OCI-LY3 (cell line): ENCODE measurements at regions not wholly inside any gene's neighbourhood (a gene's known extent, or its start where the extent isn't known, plus 50 kb on each side); places are given as distances from the start of the nearest gene placed in this dataset.

Experiments
- H2AFZ ChIP-seq: fragments of 200-600, 300-600 bp; shearing (Covaris generic); 2 replicates; pipeline ENCODE4 v1.6.0; 2014; ENCODE audit warnings: antibody characterized with exemption, low read depth, low read length
- H3K27ac ChIP-seq: fragments of 200-600, 300-600 bp; sonication (generic); 2 replicates; pipeline ENCODE4 v1.5.1; 2014; ENCODE audit warnings: mild to moderate bottlenecking, low read length, moderate library complexity, mixed read lengths
- H3K27me3 ChIP-seq: fragments of 200-600, 300-600 bp; sonication (generic); 2 replicates; pipeline ENCODE4 v1.6.1; 2014; ENCODE audit warnings: low read depth, low read length, mixed read lengths
- H3K36me3 ChIP-seq: fragments of 200-600, 300-600 bp; sonication (generic); replicated peaks from 2 replicates; pipeline ENCODE3; 2014; ENCODE audit warnings: low read depth, low read length, mixed read lengths
- H3K4me1 ChIP-seq: fragments of 300-600, 200-600 bp; sonication (generic); 2 replicates; pipeline ENCODE4 v1.6.1; 2014; ENCODE audit warnings: low read length, mixed read lengths
- H3K4me2 ChIP-seq: fragments of 200-600, 300-600 bp; sonication (generic); 2 replicates; pipeline ENCODE4 v1.6.1; 2014; ENCODE audit warnings: low read length, mixed read lengths
- H3K4me3 ChIP-seq: fragments of 300-600, 200-600 bp; sonication (generic); 2 replicates; pipeline ENCODE4 v1.5.1; 2014; ENCODE audit warnings: antibody characterized with exemption, mild to moderate bottlenecking, low read length, moderate library complexity
- H3K79me2 ChIP-seq: fragments of 300-600, 200-600 bp; shearing (Covaris generic); 2 replicates; pipeline ENCODE4 v1.6.1; 2014; ENCODE audit warnings: mild to moderate bottlenecking, low read length, mixed read lengths
- H3K9ac ChIP-seq: fragments of 300-600, 200-600 bp; shearing (Covaris generic); 2 replicates; pipeline ENCODE4 v1.6.0; 2014; ENCODE audit warnings: mild to moderate bottlenecking, low read length, moderate library complexity
- H3K9me3 ChIP-seq: fragments of 200-600, 300-600 bp; shearing (Covaris generic); 2 replicates; pipeline ENCODE4 v1.6.1; 2014; ENCODE audit warnings: low read length, mixed read lengths; ENCODE audit not compliant: insufficient read depth
- H4K20me1 ChIP-seq: fragments of 200-600, 300-600 bp; sonication (generic); 2 replicates; pipeline ENCODE4 v1.6.1; 2016; ENCODE audit warnings: low read length, mixed read lengths; ENCODE audit not compliant: insufficient read depth
- CTCF ChIP-seq: fragments of 200-600, 300-600 bp; sonication (generic); IDR thresholded peaks from 2 replicates; pipeline ENCODE4 v1.5.1; 2014; ENCODE audit warnings: antibody characterized with exemption, low read length, low read depth
- EZH2phosphoT487 ChIP-seq: fragments of 200-600 bp; shearing (Covaris generic); IDR thresholded peaks from 2 replicates; pipeline ENCODE4 v1.6.1; 2018; ENCODE audit warnings: antibody characterized with exemption, mixed run types, low read depth

- H2AFZ ChIP-seq: no peak overlapping the region
- no peaks in the 10 kb centered on the region for H3K36me3 ChIP-seq
- no peak overlapping the region for H3K27ac ChIP-seq
- no peaks in the 10 kb centered on the region for H3K27me3 ChIP-seq
- H3K9me3 ChIP-seq: no peaks in the 10 kb centered on the region
- H3K4me3 ChIP-seq: no peak overlapping the region
- no peaks in the 10 kb centered on the region for H3K79me2 ChIP-seq
- H3K4me2 ChIP-seq: no peak overlapping the region
- H3K9ac ChIP-seq: no peak overlapping the region
- no peak for TF ChIP-seq EZH2phosphoT487
- no peak for TF ChIP-seq CTCF
- H3K4me1 ChIP-seq: peaks cover 12% of the 10 kb centered on the region
- no peaks in the 10 kb centered on the region for H4K20me1 ChIP-seq
These were observed 252.4 kb upstream of the HES1 start for GRCh38 chr3:193883551-193883950.

- H3K9me3 ChIP-seq: no peaks in the 10 kb centered on the region
- no peaks in the 10 kb centered on the region for H3K27me3 ChIP-seq
- H3K4me1 ChIP-seq: peaks cover 8% of the 10 kb centered on the region
- no peak overlapping the region for H2AFZ ChIP-seq
- TF ChIP-seq EZH2phosphoT487 (no peak), CTCF (no peak)
- H3K27ac ChIP-seq: no peak overlapping the region
- H3K9ac ChIP-seq: no peak overlapping the region
- no peaks in the 10 kb centered on the region for H3K36me3 ChIP-seq
- H3K79me2 ChIP-seq: no peaks in the 10 kb centered on the region
- no peak overlapping the region for H3K4me2 ChIP-seq
- H3K4me3 ChIP-seq: no peak overlapping the region
- H4K20me1 ChIP-seq: no peaks in the 10 kb centered on the region
These were observed 251.9 kb upstream of the HES1 start for GRCh38 chr3:193884027-193884426.

GRCh38 chr3:193884652-193885051 is 251.3 kb upstream of the HES1 start:
- Histone ChIP-seq H3K36me3 (no peaks in the 10 kb centered on the region), H4K20me1 (no peaks in the 10 kb centered on the region), H3K27me3 (0 out of 2 replicates have a peak, but pooled peaks cover 3% of the 10 kb centered on the region), H3K9ac (no peak overlapping the region), H3K9me3 (no peaks in the 10 kb centered on the region), H2AFZ (no peak overlapping the region), H3K79me2 (no peaks in the 10 kb centered on the region), H3K4me3 (no peak overlapping the region), H3K4me2 (no peak overlapping the region), H3K27ac (no peak overlapping the region), H3K4me1 (peaks cover 1% of the 10 kb centered on the region; the same call in 1 of the 2 replicates)
- TF ChIP-seq CTCF: no peak
- no peak for TF ChIP-seq EZH2phosphoT487

- no peak overlapping the region for H2AFZ ChIP-seq
- H3K4me2 ChIP-seq: no peak overlapping the region
- no peaks in the 10 kb centered on the region for H3K9me3 ChIP-seq
- no peak overlapping the region for H3K9ac ChIP-seq
- H3K36me3 ChIP-seq: no peaks in the 10 kb centered on the region
- no peaks in the 10 kb centered on the region for H3K79me2 ChIP-seq
- no peaks in the 10 kb centered on the region for H3K4me1 ChIP-seq
- no peak overlapping the region for H3K4me3 ChIP-seq
- no peaks in the 10 kb centered on the region for H4K20me1 ChIP-seq
- H3K27me3 ChIP-seq: 0 out of 2 replicates have a peak, but pooled peaks cover 3% of the 10 kb centered on the region
- H3K27ac ChIP-seq: no peak overlapping the region
- TF ChIP-seq EZH2phosphoT487 (no peak), CTCF (no peak)
These were observed 250.1 kb upstream of the HES1 start for GRCh38 chr3:193885832-193886231.
